Renal pelvis (tissue), 1 donor: ENCODE measurements at regions not wholly inside any gene's neighbourhood (a gene's known extent, or its start where the extent isn't known, plus 50 kb on each side); places are given as distances from the start of the nearest gene placed in this dataset.
"Not testable (repeated sequence)": the region's sequence is repeated elsewhere in the genome, so short reads cannot be mapped to it uniquely, and the experiment has no call there.

ENCODE experiments used
- DNase-seq: peaks from one replicate; pipeline ENCODE4 v3.0.0-alpha.2; 2013

- DNase-seq: no peak
These were observed 154.0 kb downstream of the REEP3 start for GRCh38 chr10:63675171-63675570.

DNA sequence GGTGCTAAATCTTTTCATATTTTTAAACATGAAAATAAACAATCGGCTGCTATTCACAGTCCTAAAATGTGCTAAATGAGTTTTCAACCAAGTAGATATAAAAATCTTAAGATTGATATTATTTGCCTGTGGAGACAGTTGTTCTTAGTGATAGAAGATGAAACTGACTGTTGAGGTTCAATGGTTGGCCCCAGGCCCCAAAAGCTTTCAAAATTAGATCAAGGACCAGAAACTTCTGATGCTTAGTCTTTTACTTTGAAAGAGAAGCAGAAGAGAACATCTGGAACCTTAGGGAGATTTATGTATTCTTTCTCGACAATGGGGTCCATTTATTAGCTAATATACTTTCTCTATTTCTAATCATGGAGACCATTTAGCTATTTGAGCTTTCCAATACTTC lies 155.8 kb downstream of the REEP3 start:
- no peak for DNase-seq

- not testable (repeated sequence) for DNase-seq
These were observed 159.3 kb downstream of the REEP3 start for GRCh38 chr10:63680545-63680944.

DNA sequence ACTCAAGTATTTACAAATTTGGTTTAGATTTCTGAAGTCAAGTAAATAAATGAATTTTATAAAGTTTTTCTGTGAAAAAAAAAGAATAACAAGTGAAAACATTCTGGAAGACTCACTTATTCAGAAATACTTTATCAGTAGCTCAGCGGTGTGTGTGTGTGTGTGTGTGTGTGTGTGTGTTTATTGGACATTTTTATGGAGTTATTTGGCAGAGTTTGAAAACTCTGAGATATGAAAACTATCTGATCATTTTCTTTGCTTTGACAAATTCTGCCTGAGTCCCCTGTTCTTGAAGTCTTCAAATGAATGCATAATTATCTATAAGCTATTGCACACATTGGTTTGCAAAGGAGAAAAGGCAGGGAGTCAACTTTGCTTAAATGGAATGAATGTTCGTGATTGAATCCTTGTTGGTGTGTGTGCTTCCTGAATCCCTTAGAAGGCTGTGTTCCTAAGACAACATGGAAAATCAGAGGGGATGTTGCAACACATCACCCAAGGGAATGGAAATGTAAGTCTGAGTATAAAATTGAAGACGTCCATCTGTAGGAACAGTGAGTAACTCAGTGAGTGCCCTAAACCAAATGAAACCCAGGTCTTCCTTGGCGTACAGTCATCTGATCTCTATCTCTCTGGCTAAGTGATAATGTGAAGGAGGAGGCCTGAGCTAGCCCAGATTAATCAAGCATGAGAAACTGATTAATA lies 160.9 kb downstream of the REEP3 start:
- DNase-seq: no peak

- not testable (repeated sequence) for DNase-seq
These were observed 161.5 kb downstream of the REEP3 start for GRCh38 chr10:63682698-63683052.

GRCh38 chr10:63683223-63683622 lies 162.0 kb downstream of the REEP3 start:
- DNase-seq: no peak

GRCh38 chr10:63683686-63684085 lies 162.5 kb downstream of the REEP3 start:
- DNase-seq: no peak

- DNase-seq: no peak
These were observed 163.2 kb downstream of the REEP3 start for GRCh38 chr10:63684257-63684936.

DNA sequence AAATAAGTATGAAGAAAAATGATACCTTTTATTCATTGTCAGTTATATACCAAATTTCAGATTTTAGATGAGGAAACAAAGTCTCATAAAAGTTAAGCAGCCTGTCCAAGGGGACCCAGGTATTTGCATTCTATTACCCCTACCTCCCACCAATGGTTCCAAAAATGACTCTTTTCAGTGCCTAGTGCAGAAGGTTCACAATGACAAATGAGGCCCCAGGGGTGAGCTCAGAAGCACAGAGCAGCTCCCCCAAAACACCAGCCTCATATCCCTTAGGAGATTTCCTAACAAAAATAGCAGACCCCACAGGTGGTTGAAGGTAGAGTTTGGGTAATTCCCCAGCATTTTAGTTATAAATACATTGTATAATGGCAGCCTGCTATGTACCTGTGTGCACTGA lies 168.6 kb downstream of the REEP3 start:
- DNase-seq: no peak

DNA sequence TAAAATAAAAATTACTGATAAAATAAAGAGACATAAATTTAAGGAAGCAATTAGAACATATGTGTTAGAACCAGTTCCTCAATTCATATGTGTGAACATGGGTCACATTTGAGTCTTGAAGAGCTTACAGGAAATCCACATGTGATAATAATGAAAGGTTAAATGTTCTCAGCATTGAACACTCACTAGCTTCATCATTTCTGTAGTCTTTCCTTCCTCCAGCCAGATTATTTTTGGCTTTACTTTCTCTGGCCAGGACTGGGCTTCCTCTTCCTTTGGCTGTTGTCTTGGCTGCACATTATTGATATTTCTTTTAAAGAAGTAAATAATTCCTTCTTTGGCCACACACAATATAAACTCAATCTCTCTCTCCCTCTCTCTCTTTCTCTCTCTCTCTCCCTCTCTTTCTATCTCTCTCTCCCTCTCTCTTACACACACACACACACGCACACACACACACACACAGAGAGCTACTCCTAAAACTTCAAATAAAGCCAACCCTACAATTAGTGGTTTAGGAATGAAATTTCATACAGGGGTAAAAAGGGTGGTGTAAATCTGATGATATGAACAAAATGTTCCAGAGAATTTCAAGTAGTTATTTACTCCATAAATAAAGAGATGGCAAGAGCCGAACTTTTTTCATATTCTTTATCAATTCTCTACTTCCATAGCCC lies 171.2 kb downstream of the REEP3 start:
- DNase-seq: no peak

DNA sequence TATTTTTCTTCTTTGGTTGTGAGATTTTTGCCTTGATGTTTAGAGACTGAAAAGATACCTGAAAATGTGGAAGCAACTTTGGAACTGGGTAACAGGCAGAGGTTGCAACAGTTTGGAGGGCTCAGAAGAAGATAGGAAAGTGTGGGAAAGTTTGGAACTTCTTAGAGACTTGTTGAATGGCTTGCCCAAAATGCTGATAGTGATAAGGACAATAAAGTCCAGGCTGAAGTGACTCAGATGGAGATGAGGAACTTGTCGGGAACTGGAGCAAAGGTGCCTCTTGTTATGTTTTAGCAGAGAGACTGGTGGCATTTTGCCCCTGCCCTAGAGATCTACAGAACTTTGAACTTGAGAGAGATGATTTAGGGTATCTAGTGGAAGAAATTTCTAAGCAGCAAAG lies 171.8 kb downstream of the REEP3 start:
- DNase-seq: not testable (repeated sequence)

GRCh38 chr10:63696205-63696604 lies 175.0 kb downstream of the REEP3 start:
- DNase-seq: no peak

- DNase-seq: no peak
These were observed 177.0 kb downstream of the REEP3 start for GRCh38 chr10:63697956-63698786.

- no peak for DNase-seq
These were observed 177.6 kb downstream of the REEP3 start for GRCh38 chr10:63698787-63699150.

DNA sequence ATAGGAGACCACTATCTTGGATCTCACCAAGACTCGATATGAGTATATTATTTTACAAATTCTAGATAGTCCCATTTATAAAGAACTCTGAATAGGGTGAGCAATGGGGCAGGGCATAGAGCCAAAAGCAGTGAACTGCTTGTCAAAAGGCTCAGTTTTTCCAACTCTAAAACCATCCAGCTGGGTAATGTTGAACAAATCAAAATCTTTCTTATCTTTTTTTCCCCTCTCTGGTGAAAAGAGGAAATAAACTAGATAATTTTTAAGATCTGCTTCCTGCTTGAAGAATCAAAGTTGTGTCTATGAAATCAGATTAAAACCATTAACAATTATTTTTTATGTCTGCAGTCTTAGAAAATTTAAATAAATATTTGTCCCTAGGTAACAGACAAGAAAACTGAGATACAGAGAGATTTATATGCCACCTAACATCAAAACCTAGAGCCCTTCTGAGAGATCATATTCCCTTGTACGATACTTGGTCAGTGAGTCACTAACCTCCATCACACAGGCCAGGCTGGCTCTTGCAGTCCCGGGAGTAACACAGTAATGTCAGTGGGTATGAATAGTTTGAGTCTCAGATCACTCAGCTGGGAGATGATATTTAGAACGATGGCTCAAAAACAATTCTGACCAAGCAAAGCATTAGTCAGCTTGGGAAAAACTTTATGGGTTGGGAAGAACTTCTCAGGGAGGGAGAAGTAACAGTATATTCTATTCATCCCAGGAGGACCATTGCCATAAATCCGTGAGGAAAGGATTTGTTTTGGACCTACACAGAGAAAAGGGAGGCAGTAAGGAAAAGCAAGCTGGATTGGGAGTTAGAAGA lies 178.8 kb downstream of the REEP3 start:
- no peak for DNase-seq

- DNase-seq: no peak
These were observed 179.5 kb downstream of the REEP3 start for GRCh38 chr10:63700631-63701156.

DNA sequence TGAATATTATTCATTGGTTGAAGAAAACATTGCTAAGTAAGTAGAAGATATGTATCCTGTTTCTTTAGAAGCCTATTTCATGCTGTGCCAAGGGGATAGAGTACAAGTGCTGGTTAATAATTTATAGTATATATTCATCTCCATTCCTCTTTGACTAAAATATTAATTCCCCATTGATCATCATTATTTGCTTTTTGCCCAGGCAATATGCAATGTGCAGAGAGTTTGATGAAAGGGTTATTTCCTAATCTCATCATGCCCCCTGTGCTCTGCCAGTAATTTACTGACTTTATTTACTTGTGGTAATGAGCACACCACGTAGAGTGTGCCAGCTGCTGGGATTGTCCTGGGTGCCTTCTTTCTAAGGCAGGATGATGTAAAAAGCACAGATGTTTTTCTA lies 180.9 kb downstream of the REEP3 start:
- DNase-seq: no peak

GRCh38 chr10:63703113-63703670 lies 182.0 kb downstream of the REEP3 start:
- DNase-seq: no peak

GRCh38 chr10:63703740-63704345 lies 182.6 kb downstream of the REEP3 start:
- DNase-seq: no peak

GRCh38 chr10:63707254-63707910 lies 186.2 kb downstream of the REEP3 start:
- no peak for DNase-seq
